Colon (tissue), 2 donors: ENCODE measurements at regions not wholly inside any gene's neighbourhood (a gene's known extent, or its start where the extent isn't known, plus 50 kb on each side); places are given as distances from the start of the nearest gene placed in this dataset.
"Not testable (repeated sequence)": the region's sequence is repeated elsewhere in the genome, so short reads cannot be mapped to it uniquely, and the experiment has no call there.

Experiments
- FAIRE-seq: peaks from 2 replicates; lab custom pipeline; 2012; peaks lifted over from hg19 to GRCh38; lab: Jason Lieb, UNC
- donor health status: control.
- donor health status: control.

- no peak for FAIRE-seq
These were observed 287.8 kb upstream of the RASA1 start for GRCh38 chr5:86979811-86980411.

GRCh38 chr5:86981898-86982297, 285.8 kb upstream of the RASA1 start:
- no peak for FAIRE-seq

- FAIRE-seq: no peak
These were observed 284.5 kb upstream of the RASA1 start for GRCh38 chr5:86983208-86983607.

GRCh38 chr5:86986837-86987236, 280.8 kb upstream of the RASA1 start:
- FAIRE-seq: no peak

GRCh38 chr5:86997516-86997915, 270.2 kb upstream of the RASA1 start:
- no peak for FAIRE-seq

- FAIRE-seq: no peak
These were observed 267.7 kb upstream of the RASA1 start for GRCh38 chr5:86999951-87000350.

GRCh38 chr5:87002485-87002884, 265.2 kb upstream of the RASA1 start:
- FAIRE-seq: no peak

GRCh38 chr5:87004101-87004500, 263.6 kb upstream of the RASA1 start:
- no peak for FAIRE-seq

GRCh38 chr5:87007737-87008136, 259.9 kb upstream of the RASA1 start:
- FAIRE-seq: no peak

- no peak for FAIRE-seq
These were observed 258.7 kb upstream of the RASA1 start for GRCh38 chr5:87008751-87009560.

- no peak for FAIRE-seq
These were observed 256.9 kb upstream of the RASA1 start for GRCh38 chr5:87010736-87011135.

- no peak for FAIRE-seq
These were observed 251.8 kb upstream of the RASA1 start for GRCh38 chr5:87015901-87016300.

GRCh38 chr5:87020099-87020934, 247.4 kb upstream of the RASA1 start:
- FAIRE-seq: no peak

GRCh38 chr5:87022415-87022814, 245.3 kb upstream of the RASA1 start:
- FAIRE-seq: no peak

- FAIRE-seq: no peak
These were observed 240.1 kb upstream of the RASA1 start for GRCh38 chr5:87027570-87027969.

GRCh38 chr5:87029951-87030350, 237.7 kb upstream of the RASA1 start:
- no peak for FAIRE-seq

GRCh38 chr5:87030699-87031098, 237.0 kb upstream of the RASA1 start:
- no peak for FAIRE-seq

- no peak for FAIRE-seq
These were observed 233.1 kb upstream of the RASA1 start for GRCh38 chr5:87034557-87034956.

- no peak for FAIRE-seq
These were observed 225.1 kb upstream of the RASA1 start for GRCh38 chr5:87042554-87042953.

GRCh38 chr5:87048156-87048555, 219.5 kb upstream of the RASA1 start:
- no peak for FAIRE-seq

- FAIRE-seq: not testable (repeated sequence)
These were observed 218.7 kb upstream of the RASA1 start for GRCh38 chr5:87049012-87049411.

GRCh38 chr5:87051502-87052113, 216.1 kb upstream of the RASA1 start:
- FAIRE-seq: no peak

- FAIRE-seq: no peak
These were observed 214.5 kb upstream of the RASA1 start for GRCh38 chr5:87053146-87053545.
